WTC11 (cell line): ENCODE measurements at regions not wholly inside any gene's neighbourhood (a gene's known extent, or its start where the extent isn't known, plus 50 kb on each side); places are given as distances from the start of the nearest gene placed in this dataset.

ENCODE experiments used
- ATAC-seq: fragments of 200-7000 bp; cut with Tn5 transposase; 2 replicates; pipeline ENCODE4 v1.10.0; 2021; ENCODE audit warnings: mild to moderate bottlenecking, moderate library complexity
- CTCF ChIA-PET: fragments of 300-600 bp; sonication (Branson Sonifier 250); formaldehyde crosslinking; loops from one replicate; lab custom pipeline; 2021; ENCODE audit warnings: antibody characterized with exemption; lab: Charles Lee
- POLR2A ChIA-PET: fragments of 350-600 bp; sonication (Branson Sonifier 250); formaldehyde crosslinking; loops from one replicate; lab custom pipeline; 2021; ENCODE audit warnings: antibody characterized with exemption; lab: Charles Lee
- DNase-seq: peaks from one replicate; pipeline ENCODE4 v3.0.0; 2021; ENCODE audit warnings: low spot score
- H3K27ac Mint-ChIP-seq: 2 replicates; pipeline ENCODE4 v1.8.0; 2021; ENCODE audit warnings: mixed read lengths
- H3K27me3 Mint-ChIP-seq: 2 replicates; pipeline ENCODE4 v1.8.0; 2021; ENCODE audit warnings: low read depth, mild to moderate bottlenecking, moderate library complexity, mixed read lengths
- H3K36me3 Mint-ChIP-seq: 2 replicates; pipeline ENCODE4 v1.8.0; 2021; ENCODE audit warnings: mixed read lengths
- H3K4me1 Mint-ChIP-seq: 2 replicates; pipeline ENCODE4 v1.8.0; 2022; ENCODE audit warnings: mixed read lengths
- H3K4me3 Mint-ChIP-seq: 2 replicates; pipeline ENCODE4 v1.8.0; 2021; ENCODE audit warnings: mild to moderate bottlenecking, moderate library complexity, mixed read lengths
- H3K9me3 Mint-ChIP-seq: 2 replicates; pipeline ENCODE4 v1.8.0; 2021; ENCODE audit warnings: mixed read lengths
- ATF3 ChIP-seq: sonication (generic); formaldehyde crosslinking; conservative IDR thresholded peaks from 2 replicates; pipeline ENCODE4 v1.8.1; 2022; ENCODE audit warnings: mild to moderate bottlenecking, missing genetic modification reagents
- CREM ChIP-seq: sonication (generic); formaldehyde crosslinking; IDR thresholded peaks from 2 replicates; pipeline ENCODE4 v1.8.1; 2022; ENCODE audit warnings: mild to moderate bottlenecking, missing genetic modification reagents, moderate library complexity
- GABPB1 ChIP-seq: sonication (generic); formaldehyde crosslinking; IDR thresholded peaks from 2 replicates; pipeline ENCODE4 v1.8.1; 2023; ENCODE audit warnings: mild to moderate bottlenecking, missing genetic modification reagents
- GRHL2 ChIP-seq: fragments of 250-450 bp; sonication (Bioruptor Pico); IDR thresholded peaks from 2 replicates; pipeline ENCODE4 v1.8.0; 2022; ENCODE audit warnings: mild to moderate bottlenecking, moderate library complexity; ENCODE audit not compliant: insufficient replicate concordance, severe bottlenecking
- IRF1 ChIP-seq: sonication (generic); formaldehyde crosslinking; IDR thresholded peaks from 2 replicates; pipeline ENCODE4 v1.8.0; 2023; ENCODE audit warnings: missing genetic modification reagents
- IRF2 ChIP-seq: sonication (generic); formaldehyde crosslinking; IDR thresholded peaks from 2 replicates; pipeline ENCODE4 v1.8.0; 2022; ENCODE audit warnings: low read depth, missing genetic modification reagents, borderline replicate concordance
- MAX ChIP-seq: sonication (generic); formaldehyde crosslinking; IDR thresholded peaks from 2 replicates; pipeline ENCODE4 v1.8.0; 2022; ENCODE audit warnings: mild to moderate bottlenecking, missing genetic modification reagents
- MYBL2 ChIP-seq: sonication (generic); formaldehyde crosslinking; IDR thresholded peaks from 2 replicates; pipeline ENCODE4 v1.8.1; 2023; ENCODE audit warnings: mild to moderate bottlenecking, moderate library complexity, missing genetic modification reagents
- NFE2L1 ChIP-seq: sonication (generic); formaldehyde crosslinking; IDR thresholded peaks from 2 replicates; pipeline ENCODE4 v1.8.1; 2023; ENCODE audit warnings: missing genetic modification reagents
- NFYB ChIP-seq: sonication (generic); formaldehyde crosslinking; conservative IDR thresholded peaks from 2 replicates; pipeline ENCODE4 v1.8.0; 2022; ENCODE audit warnings: low read depth, missing genetic modification reagents
- NR3C1 ChIP-seq: sonication (generic); formaldehyde crosslinking; conservative IDR thresholded peaks from 2 replicates; pipeline ENCODE4 v1.8.1; 2023; ENCODE audit warnings: low read depth, mild to moderate bottlenecking, missing genetic modification reagents
- PRDM15 ChIP-seq: sonication (generic); formaldehyde crosslinking; IDR thresholded peaks from 2 replicates; pipeline ENCODE4 v1.8.0; 2022; ENCODE audit warnings: missing genetic modification reagents
- RELA ChIP-seq: sonication (generic); formaldehyde crosslinking; IDR thresholded peaks from 2 replicates; pipeline ENCODE4 v1.8.1; 2022; ENCODE audit warnings: missing genetic modification reagents, mild to moderate bottlenecking, borderline replicate concordance
- ZMAT4 ChIP-seq: fragments of 250-450 bp; sonication (Bioruptor Pico); IDR thresholded peaks from 2 replicates; pipeline ENCODE4 v1.9.0; 2021; ENCODE audit warnings: mild to moderate bottlenecking
- ZNF121 ChIP-seq: sonication (generic); formaldehyde crosslinking; IDR thresholded peaks from 2 replicates; pipeline ENCODE4 v1.8.0; 2023; ENCODE audit warnings: missing genetic modification reagents
- ZNF138 ChIP-seq: sonication (generic); formaldehyde crosslinking; conservative IDR thresholded peaks from 2 replicates; pipeline ENCODE4 v1.8.1; 2022; ENCODE audit warnings: mild to moderate bottlenecking, moderate library complexity, missing genetic modification reagents
- ZNF396 ChIP-seq: fragments of 250-450 bp; sonication (Bioruptor Pico); IDR thresholded peaks from 2 replicates; pipeline ENCODE4 v1.8.0; 2021; ENCODE audit warnings: mild to moderate bottlenecking, moderate library complexity, borderline replicate concordance
- ZNF425 ChIP-seq: fragments of 250-450 bp; sonication (Bioruptor Pico); conservative IDR thresholded peaks from 2 replicates; pipeline ENCODE4 v1.9.0; 2021; ENCODE audit warnings: mild to moderate bottlenecking
- ZNF532 ChIP-seq: fragments of 250-450 bp; sonication (Bioruptor Pico); IDR thresholded peaks from 2 replicates; pipeline ENCODE4 v1.9.0; 2021; ENCODE audit warnings: mild to moderate bottlenecking, borderline replicate concordance

- POLR2A ChIA-PET: no interaction called here
Measured at GRCh38 chr1:199218065-199218464, 579.2 kb downstream of the PTPRC start.

GRCh38 chr1:199218533-199218932 lies 579.7 kb downstream of the PTPRC start:
- Mint-ChIP-seq H3K27ac (no peak overlapping the region), H3K4me1 (0 out of 2 replicates have a peak, but pooled peaks cover 5% of the 10 kb centered on the region), H3K36me3 (no peaks in the 10 kb centered on the region), H3K9me3 (peaks cover 5% of the 10 kb centered on the region), H3K4me3 (no peak overlapping the region), H3K27me3 (no peaks in the 10 kb centered on the region)
- ChIA-PET POLR2A (no interaction called here), CTCF (interaction anchor here (1.0 to 1.2 kb wide), 3 partner anchors 25 to 204 kb away, joined by 3 to 4 read pairs (median 3); no protein-coding TSS in a partner anchor)
- DNase-seq (no peak), ATAC-seq (no peak)
- no peak for TF ChIP-seq ZNF396
- no peak for TF ChIP-seq IRF1 (CRISPR knock-in tag)
- no peak for TF ChIP-seq GRHL2
- TF ChIP-seq ZNF532 (CRISPR knock-in tag): no peak
- TF ChIP-seq ZNF121: no peak
- no peak for TF ChIP-seq IRF2 (CRISPR knock-in tag)

More at GRCh38 chr1:199218065-199218464, 579.2 kb downstream of the PTPRC start:
- CTCF ChIA-PET: interaction anchor here (1.0 to 1.2 kb wide), 3 partner anchors 25 to 204 kb away, joined by 3 to 4 read pairs (median 3); no protein-coding TSS in a partner anchor
- TF ChIP-seq MYBL2 (no peak), NFYB (no peak), GABPB1 (CRISPR knock-in tag) (no peak), ZNF425 (CRISPR knock-in tag) (no peak), CREM (CRISPR knock-in tag) (no peak), RELA (CRISPR knock-in tag) (no peak), MAX (CRISPR knock-in tag) (no peak), NR3C1 (CRISPR knock-in tag) (no peak), PRDM15 (CRISPR knock-in tag) (no peak), ATF3 (no peak), ZMAT4 (CRISPR knock-in tag) (no peak), NFE2L1 (CRISPR knock-in tag) (no peak), ZNF138 (no peak)
- Mint-ChIP-seq H3K9me3 (peaks cover 5% of the 10 kb centered on the region), H3K36me3 (no peaks in the 10 kb centered on the region), H3K4me1 (0 out of 2 replicates have a peak, but pooled peaks cover 5% of the 10 kb centered on the region), H3K27ac (no peak overlapping the region), H3K4me3 (no peak overlapping the region), H3K27me3 (no peaks in the 10 kb centered on the region)
- peak; percentile 13 for DNase-seq
- ATAC-seq: peak; percentile 88
